K562 (cell line): ENCODE measurements at regions not wholly inside any gene's neighbourhood (a gene's known extent, or its start where the extent isn't known, plus 50 kb on each side); places are given as distances from the start of the nearest gene placed in this dataset.

Experiments
- ATAC-seq: fragments of 200-7000 bp; cut with Tn5 transposase; 3 replicates; pipeline ENCODE4 v1.9.1; 2020; ENCODE audit warnings: moderate library complexity
- BruUV-seq: library from RNA; stranded (reverse); fragments of 400-500 nt; replicated peaks from 2 replicates; lab custom pipeline; 2021; lab: Mats Ljungman, UMichigan
- CTCF ChIA-PET: fragments of 300-600 bp; formaldehyde crosslinking; extraction: SDS; loops from one replicate; lab custom pipeline; 2021; ENCODE audit warnings: low intra/inter-chr PET ratio; lab: Yijun Ruan, JAX
- POLR2A ChIA-PET: fragments of 300-600, 350-650 bp; sonication (Branson Sonifier 250); formaldehyde crosslinking; extraction: SDS; loops from one replicate; lab custom pipeline; 2021; ENCODE audit warnings: antibody characterized with exemption, inconsistent platforms; lab: Yijun Ruan, JAX
- DNase-seq, 4 experiments: peaks; one replicate each; pipeline versions ENCODE4 v3.0.0 to v3.0.0-alpha.2; 2011 to 2018; ENCODE audit warnings: low spot score in 3 of 4, mixed read lengths in 3 of 4; ENCODE audit errors: extremely low read depth in 1 of 4
- FAIRE-seq: peaks from 2 replicates; lab custom pipeline; 2011; peaks lifted over from hg19 to GRCh38; lab: Jason Lieb, UNC
- H2AFZ ChIP-seq: 2 replicates; pipeline ENCODE4 v1.6.0; 2011; ENCODE audit warnings: low read depth, low read length, control low read depth, inconsistent platforms
- H3K27ac ChIP-seq: fragments of 200-600 bp; 3 replicates; pipeline ENCODE4 v1.8.0; 2011; ENCODE audit warnings: low read depth, mild to moderate bottlenecking, control low read depth, inconsistent platforms, low read length, moderate library complexity, mixed read lengths; ENCODE audit errors: extremely low read depth
- H3K27me3 ChIP-seq, 2 experiments: fragments of 300-600 bp in 1 of 2; 2 replicates in 1 of 2; 3 replicates in 1 of 2; pipeline versions ENCODE4 v1.6.0 to v1.8.0; 2011; ENCODE audit warnings: inconsistent platforms in 2 of 2, low read length in 2 of 2, mild to moderate bottlenecking in 1 of 2, mixed read lengths in 1 of 2, moderate library complexity in 1 of 2; ENCODE audit not compliant: control insufficient read depth in 2 of 2, insufficient read depth in 2 of 2
- H3K36me3 ChIP-seq: fragments of 300-600 bp; 3 replicates; pipeline ENCODE4 v1.8.0; 2011; ENCODE audit warnings: mild to moderate bottlenecking, low read length, inconsistent platforms; ENCODE audit not compliant: control insufficient read depth, insufficient read depth
- H3K4me1 ChIP-seq, 2 experiments: fragments of 200-600 bp in 1 of 2; replicated peaks in 1 of 2; 2 replicates in 1 of 2; 3 replicates in 1 of 2; pipeline versions ENCODE4 v1.5.1 to v1.8.0; 2011; ENCODE audit warnings: inconsistent platforms in 2 of 2, low read length in 2 of 2, mild to moderate bottlenecking in 1 of 2, mixed read lengths in 1 of 2, moderate library complexity in 1 of 2; ENCODE audit not compliant: control insufficient read depth in 2 of 2, insufficient read depth in 2 of 2
- H3K4me2 ChIP-seq: 2 replicates; pipeline ENCODE4 v1.6.1; 2011; ENCODE audit warnings: low read length, control low read depth, inconsistent platforms, mixed read lengths; ENCODE audit not compliant: insufficient read depth
- H3K4me3 ChIP-seq: fragments of 200-600 bp; sonication (generic), shearing (Covaris generic); 2 replicates; pipeline ENCODE4 v1.5.1; 2016; ENCODE audit warnings: control low read depth, inconsistent platforms
- H3K79me2 ChIP-seq: fragments of 200-600 bp; 3 replicates; pipeline ENCODE4 v1.8.0; 2011; ENCODE audit warnings: low read length, inconsistent platforms; ENCODE audit not compliant: control insufficient read depth, insufficient read depth
- H3K9ac ChIP-seq, 2 experiments: 2 replicates each; pipeline versions ENCODE4 v1.6.0 to v1.6.1; 2011; ENCODE audit warnings: low read depth in 2 of 2, low read length in 2 of 2, control low read depth in 1 of 2, inconsistent platforms in 1 of 2, mild to moderate bottlenecking in 1 of 2, mixed read lengths in 1 of 2; ENCODE audit not compliant: insufficient read depth in 1 of 2
- H3K9me1 ChIP-seq: one replicate; pipeline ENCODE4 v1.6.0; 2011; ENCODE audit warnings: inconsistent platforms, mild to moderate bottlenecking, low read length, moderate library complexity; ENCODE audit not compliant: control insufficient read depth, insufficient read depth
- H3K9me3 ChIP-seq: replicated peaks from 2 replicates; pipeline ENCODE4 v1.5.1; 2011; ENCODE audit warnings: low read depth, low read length, inconsistent platforms; ENCODE audit not compliant: control insufficient read depth, insufficient read depth
- H4K20me1 ChIP-seq: replicated peaks from 2 replicates; pipeline ENCODE4 v1.6.1; 2011; ENCODE audit warnings: low read length, inconsistent platforms, mixed read lengths; ENCODE audit not compliant: control insufficient read depth, insufficient read depth
- ARID1B ChIP-seq: fragments of 450-650 bp; IDR thresholded peaks from 2 replicates; pipeline ENCODE4 v1.6.1; 2016; ENCODE audit warnings: antibody characterized with exemption, mild to moderate bottlenecking, inconsistent platforms
- ATF2 ChIP-seq: sonication (generic); formaldehyde crosslinking; IDR thresholded peaks from 2 replicates; pipeline ENCODE4 v1.8.1; 2022; ENCODE audit warnings: missing genetic modification reagents
- ATF3 ChIP-seq, 2 experiments: fragments of 450-650 bp in 1 of 2; sonication (generic) in 1 of 2; formaldehyde crosslinking in 1 of 2; IDR thresholded peaks in 1 of 2; conservative IDR thresholded peaks in 1 of 2; 2 replicates each; pipeline versions ENCODE4 v1.6.1 to v1.8.1; 2016 to 2023; ENCODE audit warnings: mild to moderate bottlenecking in 2 of 2, moderate library complexity in 2 of 2, inconsistent platforms in 1 of 2, missing genetic modification reagents in 1 of 2
- CSDE1 ChIP-seq, 2 experiments: fragments of 450-650 bp; IDR thresholded peaks; 2 replicates each; pipeline ENCODE4 v1.6.1; 2016; ENCODE audit warnings: mild to moderate bottlenecking in 1 of 2
- FOSL1 ChIP-seq: fragments of 200-800 bp; sonication (Bioruptor generic); conservative IDR thresholded peaks from 2 replicates; pipeline ENCODE4 v1.6.1; 2016; ENCODE audit warnings: missing genetic modification characterization, missing compliant biosample characterization
- GTF2E2 ChIP-seq: fragments of 200-800 bp; sonication (Bioruptor generic); IDR thresholded peaks from 2 replicates; pipeline ENCODE4 v1.6.1; 2016; ENCODE audit warnings: missing genetic modification characterization, missing compliant biosample characterization
- JUND ChIP-seq, 2 experiments: IDR thresholded peaks; 2 replicates in 1 of 2; 3 replicates in 1 of 2; pipeline ENCODE4 v1.6.1; 2011; ENCODE audit warnings: borderline replicate concordance in 2 of 2, low read depth in 2 of 2, low read length in 2 of 2, improper control_type of control experiment in 1 of 2, missing biosample characterization in 1 of 2, missing genetic modification characterization in 1 of 2, missing genetic modification reagents in 1 of 2
- MAZ ChIP-seq, 2 experiments: fragments of 450-650 bp in 1 of 2; sonication (generic) in 1 of 2; formaldehyde crosslinking; IDR thresholded peaks in 1 of 2; conservative IDR thresholded peaks in 1 of 2; 2 replicates each; pipeline versions ENCODE4 v1.4.0 to v1.5.0; 2020; ENCODE audit warnings: mild to moderate bottlenecking in 1 of 2, missing genetic modification reagents in 1 of 2
- NR2C1 ChIP-seq, 2 experiments: fragments of 450-650 bp; IDR thresholded peaks; 2 replicates each; pipeline ENCODE4 v1.6.1; 2017; ENCODE audit warnings: mild to moderate bottlenecking in 2 of 2, antibody characterized with exemption in 1 of 2, inconsistent platforms in 1 of 2, missing compliant biosample characterization in 1 of 2, missing genetic modification characterization in 1 of 2
- NRF1 ChIP-seq, 2 experiments: fragments of 450-650 bp; IDR thresholded peaks in 1 of 2; conservative IDR thresholded peaks in 1 of 2; 2 replicates each; pipeline ENCODE4 v1.6.1; 2014; ENCODE audit warnings: mild to moderate bottlenecking in 2 of 2
- SPI1 ChIP-seq: IDR thresholded peaks from 2 replicates; pipeline ENCODE4 v1.6.1; 2011; ENCODE audit warnings: low read depth, low read length, control low read depth, borderline replicate concordance
- ZNF280B ChIP-seq: fragments of 250-450 bp; sonication (Bioruptor Pico); IDR thresholded peaks from 2 replicates; pipeline ENCODE4 v1.5.1; 2021; ENCODE audit warnings: mild to moderate bottlenecking
- ZNF511 ChIP-seq: sonication (generic); formaldehyde crosslinking; IDR thresholded peaks from 2 replicates; pipeline ENCODE4 v1.8.0; 2022; ENCODE audit warnings: mild to moderate bottlenecking, missing genetic modification reagents
- ZNF583 ChIP-seq: fragments of 250-450 bp; sonication (Bioruptor Pico); IDR thresholded peaks from 2 replicates; pipeline ENCODE4 v1.4.0; 2020
- WGBS: fragments of 100-300 bp; shearing (Covaris generic); methylation state at CpG from one replicate; pipeline ENCODE4 v1.1.6; 2016; ENCODE audit warnings: low coverage, mixed read lengths; ENCODE audit not compliant: insufficient coverage; ENCODE audit errors: missing lambda C conversion rate; 5-methylcytosine and 5-hydroxymethylcytosine counted together
- in situ Hi-C: fragments of 300-500 bp; cut with MboI; formaldehyde crosslinking; loops from 4 replicates; pipeline ENCODE4 v1.15.0; 2018; ENCODE audit warnings: inconsistent platforms, mixed read lengths
- intact Hi-C: fragments of 100-400 bp; cut with micrococcal nuclease; formaldehyde crosslinking; loops from 2 replicates; pipeline ENCODE4 v1.14.2; 2022

GRCh38 chr5:91472631-91473030 is 89.5 kb upstream of the ARRDC3 start (continued):
- TF ChIP-seq ATF2 (CRISPR knock-in tag) (no peak), ZNF511 (CRISPR knock-in tag) (no peak), ZNF280B (CRISPR knock-in tag) (no peak)
- TF ChIP-seq, all 486 proteins: peak for 0

GRCh38 chr5:91469517-91470165 is 86.5 kb upstream of the ARRDC3 start:
- no peaks in the 10 kb centered on the region for H4K20me1 ChIP-seq
- H2AFZ ChIP-seq: peak overlapping the region; percentile 75
- H3K36me3 ChIP-seq: no peaks in the 10 kb centered on the region
- H3K9me1 ChIP-seq: no peaks in the 10 kb centered on the region
- DNase-seq (peak in 2 of 4 experiments; percentile 12 to 17), ATAC-seq (peak; percentile 53; the same call in 2 of the 3 replicates), FAIRE-seq (peak; percentile 26)
- in situ Hi-C loops: no loop called here
- POLR2A ChIA-PET: interaction anchor here (0.7 kb wide), 1 partner anchor 16 kb away, joined by 3 read pairs; no protein-coding TSS in a partner anchor
- CTCF ChIA-PET: no interaction called here
- intact Hi-C loops: no loop called here
- H3K79me2 ChIP-seq: no peaks in the 10 kb centered on the region
- H3K4me2 ChIP-seq: peak overlapping the region; percentile 51
- no TSS peak for BruUV-seq
- 2% methylated on average over 10 of the region's 10 CpGs for WGBS
- no peaks in the 10 kb centered on the region for H3K9me3 ChIP-seq
- no peak overlapping the region; a peak in 1 of 4 replicates for H3K9ac ChIP-seq
- H3K4me1 ChIP-seq: peaks cover 0 to 5% of the 10 kb centered on the region in 2 experiments; a peak in 2 of 5 replicates
- H3K4me3 ChIP-seq: no peak overlapping the region
- H3K27me3 ChIP-seq: no peaks in the 10 kb centered on the region
- no peak overlapping the region for H3K27ac ChIP-seq
- TF ChIP-seq ARID1B (0 out of 2 replicates have a peak, but pooled peaks have one; percentile 18), JUND (IDR thresholded peaks at IDR 0.05; ENCODE audit: borderline replicate concordance, low read depth, low read length) (no peak), JUND (tag; IDR thresholded peaks at IDR 0.05; ENCODE audit: borderline replicate concordance, low read depth, low read length) (peak; percentile 75; the same call in 2 of the 3 replicates), MAZ (CRISPR knock-in tag; conservative IDR thresholded peaks at IDR 0.05 in 1 of 2, IDR thresholded peaks at IDR 0.05 in 1 of 2) (0 out of 4 replicates have a peak, but pooled peaks of 1 of the 2 experiments have one; percentile 9), ZNF583 (CRISPR knock-in tag) (no peak), NR2C1 (IDR thresholded peaks at IDR 0.05) (no peak), NR2C1 (tag; IDR thresholded peaks at IDR 0.05) (no peak), GTF2E2 (tag) (peak; percentile 53; the same call in 1 of the 2 replicates), SPI1 (peak; percentile 9; the same call in 1 of the 2 replicates), ATF3 (IDR thresholded peaks at IDR 0.05) (peak; percentile 60), ATF3 (CRISPR knock-in tag; conservative IDR thresholded peaks at IDR 0.05) (no peak), CSDE1 (IDR thresholded peaks at IDR 0.05) (no peak), NRF1 (conservative IDR thresholded peaks at IDR 0.05 in 1 of 2, IDR thresholded peaks at IDR 0.05 in 1 of 2) (peak; percentile 42 to 52; a peak in 2 of 4 replicates), FOSL1 (peak; percentile 78)
